22Rv1 (cell line): ENCODE measurements at regions not wholly inside any gene's neighbourhood (a gene's known extent, or its start where the extent isn't known, plus 50 kb on each side); places are given as distances from the start of the nearest gene placed in this dataset.
A peak's percentile ranks its signal among the peaks of the same experiment; 100 is the strongest.

Experiments
- H3K27ac ChIP-seq: fragments of 450-650 bp; 2 replicates; pipeline ENCODE4 v1.5.1; 2017
- ZFX ChIP-seq: fragments of 450-650 bp; IDR thresholded peaks from 2 replicates; pipeline ENCODE4 v1.6.1; 2017; ENCODE audit warnings: antibody characterized with exemption, borderline replicate concordance
- TF ChIP-seq, protein P1 (sequence below): fragments of 450-650 bp; IDR thresholded peaks from 2 replicates; pipeline ENCODE4 v1.5.1; 2017; ENCODE audit warnings: mild to moderate bottlenecking

DNA sequence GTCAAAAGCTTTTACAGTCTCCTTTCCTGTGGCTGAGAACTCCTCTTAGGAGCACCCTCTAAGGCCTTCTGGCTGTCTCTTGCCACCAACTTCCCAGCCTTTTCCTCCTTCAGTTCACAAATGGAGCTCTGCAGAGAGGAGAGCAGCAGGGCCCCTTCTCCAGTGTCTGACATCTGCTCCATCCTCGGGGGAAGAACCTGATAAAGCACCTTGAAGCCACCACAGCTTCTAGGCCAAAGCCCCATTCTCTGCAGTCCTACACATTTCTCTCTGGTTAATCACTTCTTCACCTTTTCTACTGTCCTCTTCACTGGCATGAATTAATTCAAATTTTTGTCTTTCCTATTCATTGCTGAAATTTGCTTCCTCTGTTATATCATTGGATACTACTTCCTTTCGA lies 378.1 kb upstream of the POU3F1 start:
- no peak for TF ChIP-seq ZFX
- TF ChIP-seq, protein P1, sequence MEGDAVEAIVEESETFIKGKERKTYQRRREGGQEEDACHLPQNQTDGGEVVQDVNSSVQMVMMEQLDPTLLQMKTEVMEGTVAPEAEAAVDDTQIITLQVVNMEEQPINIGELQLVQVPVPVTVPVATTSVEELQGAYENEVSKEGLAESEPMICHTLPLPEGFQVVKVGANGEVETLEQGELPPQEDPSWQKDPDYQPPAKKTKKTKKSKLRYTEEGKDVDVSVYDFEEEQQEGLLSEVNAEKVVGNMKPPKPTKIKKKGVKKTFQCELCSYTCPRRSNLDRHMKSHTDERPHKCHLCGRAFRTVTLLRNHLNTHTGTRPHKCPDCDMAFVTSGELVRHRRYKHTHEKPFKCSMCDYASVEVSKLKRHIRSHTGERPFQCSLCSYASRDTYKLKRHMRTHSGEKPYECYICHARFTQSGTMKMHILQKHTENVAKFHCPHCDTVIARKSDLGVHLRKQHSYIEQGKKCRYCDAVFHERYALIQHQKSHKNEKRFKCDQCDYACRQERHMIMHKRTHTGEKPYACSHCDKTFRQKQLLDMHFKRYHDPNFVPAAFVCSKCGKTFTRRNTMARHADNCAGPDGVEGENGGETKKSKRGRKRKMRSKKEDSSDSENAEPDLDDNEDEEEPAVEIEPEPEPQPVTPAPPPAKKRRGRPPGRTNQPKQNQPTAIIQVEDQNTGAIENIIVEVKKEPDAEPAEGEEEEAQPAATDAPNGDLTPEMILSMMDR = no peak
- no peak overlapping the region for H3K27ac ChIP-seq

GRCh38 chr1:38420666-38421065 lies 374.1 kb upstream of the POU3F1 start:
- TF ChIP-seq, protein P1 = no peak
- no peak for TF ChIP-seq ZFX
- no peak overlapping the region for H3K27ac ChIP-seq

DNA sequence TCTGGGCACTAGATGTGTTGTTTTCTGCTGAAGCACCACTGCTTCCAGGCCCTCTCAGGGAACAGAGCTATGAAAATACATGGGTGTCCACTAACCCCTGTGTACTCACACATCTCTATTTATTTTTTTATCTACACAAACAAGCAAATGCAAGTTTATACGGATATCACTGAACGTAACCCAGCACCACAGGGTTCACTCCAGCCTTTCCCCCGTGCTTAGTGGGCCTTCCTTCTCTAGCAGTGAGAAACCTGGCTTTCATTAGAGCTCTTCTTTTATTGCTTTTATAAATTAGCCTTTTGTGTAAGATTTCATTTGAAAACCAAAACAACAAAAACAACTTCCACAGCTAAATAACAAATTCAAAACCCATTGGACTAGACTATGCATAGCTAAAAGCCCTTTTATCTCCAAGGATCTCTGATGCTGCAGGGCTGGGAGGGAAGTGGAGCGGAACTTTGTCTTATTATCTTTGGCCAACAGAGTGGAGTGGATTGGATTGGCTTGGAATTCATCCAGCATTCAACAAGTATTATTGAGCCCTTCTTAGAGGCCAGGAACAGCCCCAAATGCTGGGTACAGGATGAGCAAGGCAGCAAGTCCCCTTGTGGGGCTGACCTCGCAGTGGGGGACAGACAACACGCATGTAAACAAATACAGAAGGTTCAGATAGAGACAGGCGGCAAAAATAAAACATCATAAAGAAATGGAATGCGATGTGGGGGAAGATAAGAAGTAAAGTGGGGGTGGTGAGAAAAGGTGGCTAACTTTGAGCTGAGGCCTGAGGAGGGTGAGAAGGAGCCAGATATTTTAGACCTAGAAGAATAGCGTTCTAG lies 371.8 kb upstream of the POU3F1 start:
- TF ChIP-seq ZFX = no peak
- TF ChIP-seq, protein P1 = no peak
- H3K27ac ChIP-seq = no peak overlapping the region

DNA sequence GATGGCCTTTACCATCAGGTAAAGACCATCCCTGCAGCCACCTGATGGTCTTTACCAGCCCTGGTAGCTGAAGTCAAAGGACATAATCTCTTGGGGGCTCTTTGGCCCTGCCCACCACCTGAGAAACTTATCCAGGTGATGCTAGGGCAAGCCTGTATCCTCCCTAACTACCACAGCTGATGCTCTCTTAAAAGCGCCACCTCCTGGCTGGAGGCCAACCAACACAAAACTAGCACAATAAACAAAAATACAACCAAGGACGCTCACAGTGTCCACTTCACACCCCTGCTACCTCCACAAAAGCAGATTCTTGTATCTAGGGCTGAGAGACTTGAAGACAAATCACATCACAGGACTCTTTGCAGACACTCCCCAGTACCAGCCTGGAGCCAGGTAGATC lies 357.1 kb upstream of the POU3F1 start:
- TF ChIP-seq ZFX = no peak
- TF ChIP-seq, protein P1 = peak; percentile 19; the same call in 1 of the 2 replicates
- no peak overlapping the region for H3K27ac ChIP-seq

DNA sequence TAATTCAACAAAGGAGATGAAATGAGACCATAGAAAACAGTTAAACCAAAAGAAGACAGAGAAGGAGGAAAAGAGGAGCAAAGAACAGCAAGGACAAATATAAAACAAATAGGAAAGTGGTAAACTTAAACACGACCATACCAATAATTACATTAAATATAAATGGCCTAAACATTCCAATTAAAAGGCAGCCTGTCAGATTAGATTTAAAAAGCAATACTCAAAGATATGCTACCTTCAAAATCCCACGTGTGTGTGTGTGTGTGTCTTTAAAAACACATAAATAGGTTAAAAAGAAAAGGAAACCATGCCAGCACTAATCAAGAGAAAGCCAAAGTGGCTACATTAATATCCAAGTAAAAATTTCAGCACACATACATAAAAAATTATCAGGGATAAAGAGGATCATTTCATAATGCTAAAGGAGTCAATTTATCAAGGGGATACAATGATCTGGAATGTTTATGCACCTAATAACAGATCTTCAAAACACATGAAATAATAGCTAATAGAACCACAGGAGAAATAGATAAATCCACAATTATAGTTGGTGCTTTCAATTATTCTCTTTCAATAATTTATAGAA lies 355.7 kb upstream of the POU3F1 start:
- no peak overlapping the region for H3K27ac ChIP-seq
- TF ChIP-seq ZFX = no peak

DNA sequence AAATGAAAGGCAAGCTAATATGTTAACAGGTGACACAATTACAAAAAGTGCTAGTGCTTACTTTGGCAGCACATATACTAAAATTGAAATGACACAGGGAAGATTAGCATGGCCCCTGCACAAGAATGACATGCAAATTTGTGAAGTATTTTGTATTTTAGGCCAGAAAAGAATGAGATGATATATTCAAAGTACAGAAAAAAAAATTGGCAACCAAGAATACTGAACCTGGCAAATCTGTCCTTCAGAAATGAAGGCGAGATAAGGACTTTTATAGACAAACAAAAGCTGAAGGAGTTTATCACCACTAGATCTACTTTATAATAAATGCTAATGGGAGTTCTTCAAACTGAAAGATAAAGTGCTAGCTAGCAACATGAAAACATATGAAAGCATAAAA lies 350.0 kb upstream of the POU3F1 start:
- H3K27ac ChIP-seq = no peak overlapping the region
- TF ChIP-seq, protein P1 = no peak
- no peak for TF ChIP-seq ZFX

- TF ChIP-seq, protein P1 = no peak
- no peak for TF ChIP-seq ZFX
- H3K27ac ChIP-seq = no peak overlapping the region
Observed at GRCh38 chr1:38394303-38394702, 347.7 kb upstream of the POU3F1 start.
